Heart right ventricle (tissue), 16 donors: ENCODE measurements at regions not wholly inside any gene's neighbourhood (a gene's known extent, or its start where the extent isn't known, plus 50 kb on each side); places are given as distances from the start of the nearest gene placed in this dataset.

ENCODE experiments used
- ATAC-seq, 8 donors: fragments of 200-7000 bp; cut with Tn5 transposase; one replicate each; pipeline ENCODE4 v1.9.1; 2020; ENCODE audit warnings: mild to moderate bottlenecking in 8 of 8, moderate library complexity in 8 of 8, moderate number of reproducible peaks in 1 of 8
- DNase-seq, 2 donors: peaks; one replicate each; pipeline ENCODE4 v3.0.0-alpha.2; 2020
- H3K27ac ChIP-seq, 10 donors: fragments of 200-600 bp; sonication (generic) in 2 of 10; one replicate each; pipeline versions ENCODE4 v1.5.0 to v1.8.0; 2020 to 2022; ENCODE audit warnings: mild to moderate bottlenecking in 3 of 10
- H3K27me3 ChIP-seq, 7 donors: fragments of 200-600 bp; one replicate each; pipeline ENCODE4 v1.8.0; 2021 to 2022; ENCODE audit warnings: mild to moderate bottlenecking in 2 of 7
- H3K36me3 ChIP-seq, 9 donors: fragments of 200-600 bp; sonication (generic) in 1 of 9; one replicate each; pipeline versions ENCODE4 v1.5.0 to v1.8.0; 2020 to 2022; ENCODE audit warnings: mild to moderate bottlenecking in 2 of 9
- H3K4me1 ChIP-seq, 9 donors: fragments of 200-600 bp; sonication (generic) in 1 of 9; one replicate each; pipeline versions ENCODE4 v1.5.0 to v1.8.0; 2020 to 2022; ENCODE audit warnings: mild to moderate bottlenecking in 4 of 9
- H3K4me3 ChIP-seq, 10 donors: fragments of 200-600 bp; sonication (generic) in 2 of 10; one replicate each; pipeline versions ENCODE4 v1.5.0 to v1.8.0; 2020 to 2022; ENCODE audit warnings: mild to moderate bottlenecking in 7 of 10, moderate library complexity in 2 of 10
- H3K9me3 ChIP-seq, 11 donors: fragments of 200-600 bp in 10 of 11; sonication (generic) in 2 of 11; one replicate each; pipeline versions ENCODE4 v1.5.0 to v1.8.0; 2013 to 2022; ENCODE audit warnings: mild to moderate bottlenecking in 2 of 11, control low read depth in 1 of 11, moderate library complexity in 1 of 11
- CTCF ChIP-seq, 9 donors: fragments of 200-600 bp; sonication (generic) in 2 of 9; IDR thresholded peaks; one replicate each; pipeline versions ENCODE4 v1.5.0 to v1.8.0; 2021 to 2022; ENCODE audit warnings: antibody characterized with exemption in 9 of 9, mild to moderate bottlenecking in 5 of 9, moderate library complexity in 1 of 9
- WGBS, 2 donors: extraction: QIAGEN DNeasy Blood & Tissue Kit; methylation state at CpG; one replicate each; pipeline ENCODE4 v1.1.7; 2013; ENCODE audit warnings: inconsistent platforms in 1 of 2; 5-methylcytosine and 5-hydroxymethylcytosine counted together
- intact Hi-C, 10 donors: fragments of 100-400 bp; cut with DNase I; formaldehyde crosslinking; loops; one replicate each; pipeline versions ENCODE4 v1.11.1 to v1.14.2; 2022
- donor health status: Arrhythmogenic right ventricular cardiomyopathy.
- donor health status: ischemic (EF 13 %, LVEDD 7.1; RV severe dilation, severe dysfunction).
- donor health status: healthy with polysubstance abuse.
- donor health status: DM: no; HTN: yes; CAD: no.
- donor health status: DM: no; HTN: no; CAD: no.
- donor health status: ischemic (EF 25% LVEDD 6.9; RV normal size, moderate dysfunction).
- donor health status: ischemic (EF 25% LVEDD 5.7; RV mildly dilated, moderate dysfunction).
- donor health status: healthy.
- donor health status: DM: yes; HTN: yes; CAD: no.
- donor health status: Ischemic cardiomyopathy.
- donor health status: ischemic (EF 35%, LVEDD 5.7; RV mildly dilated, moderate dysfunction).
- donor health status: nonischemic (EF 11% LVEDD 7.7; RV severe dilation, severe dysfunction).
- donor health status: DM: yes; HTN: yes; CAD: no.
- donor health status: PGD.
- donor health status: ischemic (EF 29% LVEDD 5.4; RV normal size, mild dysfunction).
- donor health status: nonischemic (EF 23%, LVEDD 6.1; RV moderate dilation, normal function).

- no peak overlapping the region for H3K4me3 ChIP-seq
- H3K27ac ChIP-seq: no peak overlapping the region
- ATAC-seq (no peak), DNase-seq (no peak)
- peaks cover 0 to 100% (median 33%) of the 10 kb centered on the region in 9 donors for H3K36me3 ChIP-seq
- intact Hi-C loops: no loop called here
- TF ChIP-seq CTCF (IDR thresholded peaks at IDR 0.05): no peak
- no peaks in the 10 kb centered on the region for H3K27me3 ChIP-seq
- H3K4me1 ChIP-seq: no peaks in the 10 kb centered on the region
- no peaks in the 10 kb centered on the region for H3K9me3 ChIP-seq
- WGBS, 2 donors: 93% methylated on average over 3 of the region's 3 CpGs
These were observed 92.6 kb downstream of the BLTP1 start for GRCh38 chr4:122244764-122245163.

- no peak for TF ChIP-seq CTCF (IDR thresholded peaks at IDR 0.05)
- no peak overlapping the region for H3K4me3 ChIP-seq
- H3K4me1 ChIP-seq: no peaks in the 10 kb centered on the region
- 93 to 95% methylated on average over 2 of the region's 2 CpGs for WGBS, 2 donors
- DNase-seq: no peak
- H3K9me3 ChIP-seq: no peaks in the 10 kb centered on the region
- intact Hi-C loops: no loop called here
- no peak for ATAC-seq
- no peaks in the 10 kb centered on the region for H3K27me3 ChIP-seq
- no peak overlapping the region for H3K27ac ChIP-seq
- H3K36me3 ChIP-seq: peaks cover 0 to 100% (median 36%) of the 10 kb centered on the region in 9 donors
These were observed 94.4 kb downstream of the BLTP1 start for GRCh38 chr4:122246551-122246950.

- DNase-seq (no peak), ATAC-seq (no peak)
- H3K36me3 ChIP-seq: peaks cover 0 to 100% (median 51%) of the 10 kb centered on the region in 9 donors
- no peaks in the 10 kb centered on the region for H3K9me3 ChIP-seq
- H3K27ac ChIP-seq: no peak overlapping the region
- H3K4me3 ChIP-seq: no peak overlapping the region
- WGBS, 2 donors: 94% methylated on average over 1 of the region's 1 CpG
- H3K4me1 ChIP-seq: no peaks in the 10 kb centered on the region
- intact Hi-C loops: no loop called here
- no peaks in the 10 kb centered on the region for H3K27me3 ChIP-seq
- no peak for TF ChIP-seq CTCF (IDR thresholded peaks at IDR 0.05)
These were observed 97.2 kb downstream of the BLTP1 start for GRCh38 chr4:122249357-122249756.

- no peak overlapping the region for H3K27ac ChIP-seq
- DNase-seq (no peak), ATAC-seq (no peak)
- H3K4me1 ChIP-seq: no peaks in the 10 kb centered on the region
- intact Hi-C loops: no loop called here
- H3K36me3 ChIP-seq: peaks cover 0 to 100% (median 50%) of the 10 kb centered on the region in 9 donors
- no peak for TF ChIP-seq CTCF (IDR thresholded peaks at IDR 0.05)
- WGBS, 2 donors: 99 to 100% methylated on average over 4 of the region's 4 CpGs
- H3K9me3 ChIP-seq: no peaks in the 10 kb centered on the region
- no peaks in the 10 kb centered on the region for H3K27me3 ChIP-seq
- H3K4me3 ChIP-seq: no peak overlapping the region
These were observed 100.5 kb downstream of the BLTP1 start for GRCh38 chr4:122252584-122252983.
